ENCODE measurements at regions not wholly inside any gene's neighbourhood (a gene's known extent, or its start where the extent isn't known, plus 50 kb on each side); places are given as distances from the start of the nearest gene placed in this dataset.

DNA sequence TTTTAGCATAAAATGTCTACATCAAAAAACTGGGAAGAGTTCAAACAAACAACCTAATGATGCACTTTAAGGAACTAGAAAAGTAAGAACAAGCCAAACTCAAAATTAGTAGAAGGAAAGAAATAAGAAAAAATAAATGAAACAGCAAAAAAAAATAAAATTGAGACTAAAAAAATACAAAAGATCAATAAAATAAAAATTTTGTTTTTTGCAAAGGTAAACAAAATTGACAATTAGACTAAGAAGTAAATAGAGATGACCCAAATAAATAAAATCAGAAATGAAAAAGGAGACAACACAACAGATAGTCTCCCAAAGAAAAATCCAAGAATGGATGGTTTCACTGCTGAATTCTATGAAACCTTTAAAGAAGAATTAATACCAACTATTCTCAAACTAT is 89.6 kb upstream of the MME start:
- no peak for DNase-seq (ENCODE audit: low spot score)
- no peaks in the 10 kb centered on the region for H3K36me3 Mint-ChIP-seq (ENCODE audit: low read depth, unreplicated experiment)
- H3K27me3 Mint-ChIP-seq (ENCODE audit: unreplicated experiment), result no peaks in the 10 kb centered on the region
- TF ChIP-seq, protein P1, sequence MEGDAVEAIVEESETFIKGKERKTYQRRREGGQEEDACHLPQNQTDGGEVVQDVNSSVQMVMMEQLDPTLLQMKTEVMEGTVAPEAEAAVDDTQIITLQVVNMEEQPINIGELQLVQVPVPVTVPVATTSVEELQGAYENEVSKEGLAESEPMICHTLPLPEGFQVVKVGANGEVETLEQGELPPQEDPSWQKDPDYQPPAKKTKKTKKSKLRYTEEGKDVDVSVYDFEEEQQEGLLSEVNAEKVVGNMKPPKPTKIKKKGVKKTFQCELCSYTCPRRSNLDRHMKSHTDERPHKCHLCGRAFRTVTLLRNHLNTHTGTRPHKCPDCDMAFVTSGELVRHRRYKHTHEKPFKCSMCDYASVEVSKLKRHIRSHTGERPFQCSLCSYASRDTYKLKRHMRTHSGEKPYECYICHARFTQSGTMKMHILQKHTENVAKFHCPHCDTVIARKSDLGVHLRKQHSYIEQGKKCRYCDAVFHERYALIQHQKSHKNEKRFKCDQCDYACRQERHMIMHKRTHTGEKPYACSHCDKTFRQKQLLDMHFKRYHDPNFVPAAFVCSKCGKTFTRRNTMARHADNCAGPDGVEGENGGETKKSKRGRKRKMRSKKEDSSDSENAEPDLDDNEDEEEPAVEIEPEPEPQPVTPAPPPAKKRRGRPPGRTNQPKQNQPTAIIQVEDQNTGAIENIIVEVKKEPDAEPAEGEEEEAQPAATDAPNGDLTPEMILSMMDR (IDR thresholded peaks at IDR 0.05; ENCODE audit: unreplicated experiment), result no peak
- H3K9me3 Mint-ChIP-seq (ENCODE audit: unreplicated experiment), result no peaks in the 10 kb centered on the region
- H3K4me1 Mint-ChIP-seq (ENCODE audit: unreplicated experiment), result peaks cover 4% of the 10 kb centered on the region
- no peak overlapping the region for H3K4me3 Mint-ChIP-seq (ENCODE audit: unreplicated experiment)
- no peak overlapping the region for H3K27ac Mint-ChIP-seq (ENCODE audit: unreplicated experiment)

GRCh38 chr3:154987846-154988245 is 92.3 kb upstream of the MME start:
- H3K27me3 Mint-ChIP-seq (ENCODE audit: unreplicated experiment), result no peaks in the 10 kb centered on the region
- H3K36me3 Mint-ChIP-seq (ENCODE audit: low read depth, unreplicated experiment), result no peaks in the 10 kb centered on the region
- TF ChIP-seq, protein P1 (IDR thresholded peaks at IDR 0.05; ENCODE audit: unreplicated experiment), result no peak
- H3K27ac Mint-ChIP-seq (ENCODE audit: unreplicated experiment), result no peak overlapping the region
- no peaks in the 10 kb centered on the region for H3K9me3 Mint-ChIP-seq (ENCODE audit: unreplicated experiment)
- no peak overlapping the region for H3K4me3 Mint-ChIP-seq (ENCODE audit: unreplicated experiment)
- no peaks in the 10 kb centered on the region for H3K4me1 Mint-ChIP-seq (ENCODE audit: unreplicated experiment)
- no peak for DNase-seq (ENCODE audit: low spot score)

DNA sequence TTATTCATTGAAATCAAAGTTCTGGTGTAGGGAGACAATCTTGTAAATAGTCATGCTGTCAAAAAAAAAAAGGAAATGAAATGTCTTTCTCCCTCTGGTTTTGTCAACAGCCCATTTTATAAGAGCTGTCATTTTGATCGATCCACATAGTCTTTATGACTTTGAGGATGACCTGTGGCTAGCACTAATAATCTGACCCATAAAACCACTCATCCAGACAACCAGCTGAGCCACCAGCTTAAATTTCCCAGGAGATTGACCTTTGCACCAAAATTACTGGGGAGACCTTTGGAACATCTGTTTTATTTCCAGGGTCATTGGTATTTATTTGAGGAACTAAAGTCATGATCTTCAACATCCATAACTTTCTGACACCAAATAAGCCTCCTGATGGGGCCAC is 98.5 kb upstream of the MME start:
- no peaks in the 10 kb centered on the region for H3K27me3 Mint-ChIP-seq (ENCODE audit: unreplicated experiment)
- H3K4me1 Mint-ChIP-seq (ENCODE audit: unreplicated experiment), result no peaks in the 10 kb centered on the region
- no peak overlapping the region for H3K27ac Mint-ChIP-seq (ENCODE audit: unreplicated experiment)
- TF ChIP-seq, protein P1 (IDR thresholded peaks at IDR 0.05; ENCODE audit: unreplicated experiment), result no peak
- no peaks in the 10 kb centered on the region for H3K9me3 Mint-ChIP-seq (ENCODE audit: unreplicated experiment)
- H3K36me3 Mint-ChIP-seq (ENCODE audit: low read depth, unreplicated experiment), result no peaks in the 10 kb centered on the region
- DNase-seq (ENCODE audit: low spot score), result no peak
- no peak overlapping the region for H3K4me3 Mint-ChIP-seq (ENCODE audit: unreplicated experiment)

GRCh38 chr3:154981201-154981600 is 98.9 kb upstream of the MME start:
- Mint-ChIP-seq H3K4me3 (ENCODE audit: unreplicated experiment) (no peak overlapping the region), H3K4me1 (ENCODE audit: unreplicated experiment) (no peaks in the 10 kb centered on the region), H3K36me3 (ENCODE audit: low read depth, unreplicated experiment) (no peaks in the 10 kb centered on the region), H3K27me3 (ENCODE audit: unreplicated experiment) (no peaks in the 10 kb centered on the region), H3K27ac (ENCODE audit: unreplicated experiment) (no peak overlapping the region), H3K9me3 (ENCODE audit: unreplicated experiment) (no peaks in the 10 kb centered on the region)
- TF ChIP-seq, protein P1 (IDR thresholded peaks at IDR 0.05; ENCODE audit: unreplicated experiment), result no peak
- no peak for DNase-seq (ENCODE audit: low spot score)

GRCh38 chr3:154979331-154979730 is 100.8 kb upstream of the MME start:
- Mint-ChIP-seq H3K27me3 (ENCODE audit: unreplicated experiment) (no peaks in the 10 kb centered on the region), H3K4me3 (ENCODE audit: unreplicated experiment) (no peak overlapping the region), H3K36me3 (ENCODE audit: low read depth, unreplicated experiment) (no peaks in the 10 kb centered on the region), H3K27ac (ENCODE audit: unreplicated experiment) (no peak overlapping the region), H3K4me1 (ENCODE audit: unreplicated experiment) (no peaks in the 10 kb centered on the region), H3K9me3 (ENCODE audit: unreplicated experiment) (no peaks in the 10 kb centered on the region)
- TF ChIP-seq, protein P1 (IDR thresholded peaks at IDR 0.05; ENCODE audit: unreplicated experiment), result no peak
- no peak for DNase-seq (ENCODE audit: low spot score)

Measured in endothelial cell (in vitro differentiated cells).